ENCODE measurements at regions not wholly inside any gene's neighbourhood (a gene's known extent, or its start where the extent isn't known, plus 50 kb on each side); places are given as distances from the start of the nearest gene placed in this dataset.

GRCh38 chr12:89877671-89878070 lies 169.0 kb upstream of the ATP2B1 start:
- Histone ChIP-seq H3K9me3 (no peaks in the 10 kb centered on the region), H3K36me3 (no peaks in the 10 kb centered on the region), H3K27me3 (replicated peaks; ENCODE audit: insufficient read depth) (no peaks in the 10 kb centered on the region), H3K4me3 (no peak overlapping the region), H3K4me1 (ENCODE audit: control insufficient read depth in 1 of 2, low read depth in 2 of 2) (no peaks in the 10 kb centered on the region), H3K27ac (no peak overlapping the region)
- ATAC-seq (ENCODE audit: insufficient number of reproducible peaks, low FRiP score, low read depth) (no peak), DNase-seq (ENCODE audit: low spot score) (no peak)
- TF ChIP-seq CTCF (IDR thresholded peaks at IDR 0.05): no peak

GRCh38 chr12:89877136-89877535 lies 168.5 kb upstream of the ATP2B1 start:
- no peak for TF ChIP-seq CTCF (IDR thresholded peaks at IDR 0.05)
- H3K36me3 ChIP-seq: no peaks in the 10 kb centered on the region
- H3K9me3 ChIP-seq: no peaks in the 10 kb centered on the region
- DNase-seq (ENCODE audit: low spot score): no peak
- H3K27ac ChIP-seq: no peak overlapping the region
- H3K27me3 ChIP-seq (replicated peaks; ENCODE audit: insufficient read depth): no peaks in the 10 kb centered on the region
- H3K4me1 ChIP-seq (ENCODE audit: control insufficient read depth in 1 of 2, low read depth in 2 of 2): no peaks in the 10 kb centered on the region
- no peak overlapping the region for H3K4me3 ChIP-seq
- ATAC-seq (ENCODE audit: insufficient number of reproducible peaks, low FRiP score, low read depth): no peak

DNA sequence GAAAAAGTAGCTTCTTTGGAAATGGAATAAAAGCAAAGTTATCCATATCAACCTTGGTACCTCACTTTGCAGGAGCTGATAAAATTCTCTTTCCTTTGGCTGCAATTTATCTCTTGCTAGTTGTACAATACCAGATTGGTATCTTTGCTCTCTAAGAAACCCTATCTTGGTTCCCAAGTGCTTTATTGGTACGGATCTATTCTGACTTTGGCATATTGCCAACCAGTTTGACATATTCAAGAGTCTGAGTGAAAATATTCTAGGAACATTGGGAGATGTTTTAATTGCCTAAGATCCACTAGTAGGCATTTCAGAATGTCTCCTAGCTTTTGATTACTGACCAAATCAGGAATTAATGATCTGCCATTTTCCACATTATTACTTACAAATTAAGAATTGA lies 167.2 kb upstream of the ATP2B1 start:
- Histone ChIP-seq H3K4me1 (ENCODE audit: control insufficient read depth in 1 of 2, low read depth in 2 of 2) (no peaks in the 10 kb centered on the region), H3K27me3 (replicated peaks; ENCODE audit: insufficient read depth) (no peaks in the 10 kb centered on the region), H3K27ac (no peak overlapping the region), H3K9me3 (peaks cover 5% of the 10 kb centered on the region), H3K36me3 (no peaks in the 10 kb centered on the region), H3K4me3 (no peak overlapping the region)
- ATAC-seq (ENCODE audit: insufficient number of reproducible peaks, low FRiP score, low read depth): no peak
- no peak for DNase-seq (ENCODE audit: low spot score)
- no peak for TF ChIP-seq CTCF (IDR thresholded peaks at IDR 0.05)

GRCh38 chr12:89875225-89875624 lies 166.6 kb upstream of the ATP2B1 start:
- H3K9me3 ChIP-seq: peaks cover 5% of the 10 kb centered on the region
- ATAC-seq (ENCODE audit: insufficient number of reproducible peaks, low FRiP score, low read depth) (no peak), DNase-seq (ENCODE audit: low spot score) (no peak)
- H3K4me1 ChIP-seq (ENCODE audit: control insufficient read depth in 1 of 2, low read depth in 2 of 2): no peaks in the 10 kb centered on the region
- no peak for TF ChIP-seq CTCF (IDR thresholded peaks at IDR 0.05)
- no peaks in the 10 kb centered on the region for H3K36me3 ChIP-seq
- H3K27me3 ChIP-seq (replicated peaks; ENCODE audit: insufficient read depth): no peaks in the 10 kb centered on the region
- H3K4me3 ChIP-seq: no peak overlapping the region
- H3K27ac ChIP-seq: no peak overlapping the region

DNA sequence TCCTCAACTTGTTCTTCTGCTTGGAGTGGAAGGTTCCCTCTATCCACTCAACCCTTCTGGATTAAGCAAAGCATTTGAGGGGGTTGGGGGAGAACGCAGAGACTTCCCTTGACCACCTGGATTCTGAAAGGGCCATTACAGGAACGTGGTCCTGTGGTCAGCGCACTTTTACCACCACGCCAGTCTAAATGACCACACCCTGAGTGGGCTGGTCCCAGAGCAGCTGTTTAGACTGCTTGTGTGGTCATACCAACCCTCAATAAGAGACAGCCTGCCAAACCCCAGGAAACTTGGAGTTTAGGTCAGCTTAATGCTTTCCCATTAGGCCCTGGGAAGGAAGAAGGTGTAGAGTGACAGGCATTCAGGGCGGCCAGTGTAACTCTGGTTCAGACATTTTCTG lies 165.5 kb upstream of the ATP2B1 start:
- TF ChIP-seq CTCF (IDR thresholded peaks at IDR 0.05): no peak

More for the DNA sequence above, 165.5 kb upstream of the ATP2B1 start:
- Histone ChIP-seq H3K4me1 (ENCODE audit: control insufficient read depth in 1 of 2, low read depth in 2 of 2) (no peaks in the 10 kb centered on the region), H3K36me3 (no peaks in the 10 kb centered on the region), H3K27me3 (replicated peaks; ENCODE audit: insufficient read depth) (no peaks in the 10 kb centered on the region), H3K27ac (no peak overlapping the region), H3K4me3 (no peak overlapping the region), H3K9me3 (peaks cover 5% of the 10 kb centered on the region)
- no peak for ATAC-seq (ENCODE audit: insufficient number of reproducible peaks, low FRiP score, low read depth)
- DNase-seq (ENCODE audit: low spot score): no peak
